OCI-LY1 (cell line): ENCODE measurements at regions not wholly inside any gene's neighbourhood (a gene's known extent, or its start where the extent isn't known, plus 50 kb on each side); places are given as distances from the start of the nearest gene placed in this dataset.

Experiments used
- EZH2 ChIP-seq: fragments of 200-600 bp; sonication (generic), shearing (Covaris generic); IDR thresholded peaks from 2 replicates; pipeline ENCODE4 v1.8.0; 2017; ENCODE audit warnings: borderline replicate concordance, mixed run types, mild to moderate bottlenecking, antibody characterized with exemption, low read length, moderate library complexity, mixed read lengths
- TF ChIP-seq, protein P1 (sequence below): fragments of 200-600 bp; sonication (generic), shearing (Covaris generic); IDR thresholded peaks from 2 replicates; pipeline ENCODE4 v1.5.1; 2017; ENCODE audit warnings: mild to moderate bottlenecking, antibody characterized with exemption, low read length, moderate library complexity, mixed read lengths

DNA sequence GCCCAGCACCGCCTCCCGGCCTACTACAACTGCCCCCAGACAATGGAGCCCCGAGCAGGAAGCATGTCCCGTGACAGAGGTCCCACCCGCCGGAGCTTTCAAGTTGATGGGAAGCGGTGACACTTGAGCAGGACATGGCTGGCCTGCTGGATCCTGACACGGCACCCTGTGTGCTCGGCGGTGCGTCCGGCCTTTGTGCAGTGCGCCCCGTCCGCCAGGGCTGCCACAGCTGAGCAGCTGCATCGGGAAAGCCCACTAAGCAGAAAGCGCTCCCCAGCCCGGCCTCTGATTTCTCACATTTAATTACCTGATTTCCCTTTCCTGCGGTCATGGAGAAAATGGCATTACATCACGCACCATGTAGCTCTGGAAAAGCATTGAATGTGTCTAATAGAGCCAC, 611.9 kb downstream of the IRX1 start:
- TF ChIP-seq, protein P1, sequence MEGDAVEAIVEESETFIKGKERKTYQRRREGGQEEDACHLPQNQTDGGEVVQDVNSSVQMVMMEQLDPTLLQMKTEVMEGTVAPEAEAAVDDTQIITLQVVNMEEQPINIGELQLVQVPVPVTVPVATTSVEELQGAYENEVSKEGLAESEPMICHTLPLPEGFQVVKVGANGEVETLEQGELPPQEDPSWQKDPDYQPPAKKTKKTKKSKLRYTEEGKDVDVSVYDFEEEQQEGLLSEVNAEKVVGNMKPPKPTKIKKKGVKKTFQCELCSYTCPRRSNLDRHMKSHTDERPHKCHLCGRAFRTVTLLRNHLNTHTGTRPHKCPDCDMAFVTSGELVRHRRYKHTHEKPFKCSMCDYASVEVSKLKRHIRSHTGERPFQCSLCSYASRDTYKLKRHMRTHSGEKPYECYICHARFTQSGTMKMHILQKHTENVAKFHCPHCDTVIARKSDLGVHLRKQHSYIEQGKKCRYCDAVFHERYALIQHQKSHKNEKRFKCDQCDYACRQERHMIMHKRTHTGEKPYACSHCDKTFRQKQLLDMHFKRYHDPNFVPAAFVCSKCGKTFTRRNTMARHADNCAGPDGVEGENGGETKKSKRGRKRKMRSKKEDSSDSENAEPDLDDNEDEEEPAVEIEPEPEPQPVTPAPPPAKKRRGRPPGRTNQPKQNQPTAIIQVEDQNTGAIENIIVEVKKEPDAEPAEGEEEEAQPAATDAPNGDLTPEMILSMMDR = no peak
- TF ChIP-seq EZH2 = no peak
